ENCODE measurements at regions not wholly inside any gene's neighbourhood (a gene's known extent, or its start where the extent isn't known, plus 50 kb on each side); places are given as distances from the start of the nearest gene placed in this dataset.
A peak's percentile ranks its signal among the peaks of the same experiment; 100 is the strongest.

DNA sequence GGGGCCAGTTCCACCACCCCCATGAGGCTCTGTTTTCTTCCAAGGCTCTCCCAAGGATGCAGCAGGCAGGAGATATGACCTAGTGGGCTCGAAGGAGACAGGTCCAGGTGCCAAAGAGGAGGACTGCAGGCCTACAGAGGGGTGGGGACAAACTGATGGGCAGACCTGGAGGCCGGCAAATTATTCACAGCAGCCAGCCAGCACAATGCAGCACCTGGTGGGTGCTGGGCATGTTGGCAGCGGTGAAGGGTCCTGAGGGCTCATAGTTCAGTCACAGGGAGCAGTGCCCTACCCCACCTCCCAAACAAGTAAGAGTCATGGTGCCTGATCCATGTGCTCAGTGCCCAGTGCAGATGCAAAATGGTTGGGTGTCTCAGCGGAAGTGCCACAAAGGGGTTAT is 171.7 kb downstream of the ABHD5 start:
- Histone ChIP-seq H3K27ac (no peak overlapping the region), H3K4me1 (no peaks in the 10 kb centered on the region), H3K36me3 (no peaks in the 10 kb centered on the region), H3K4me3 (no peak overlapping the region), H3K9me3 (no peaks in the 10 kb centered on the region), H3K27me3 (no peaks in the 10 kb centered on the region)
- peak; percentile 52 to 70 for DNase-seq (ENCODE audit: extremely low spot score in 2 of 2)
- no peak for TF ChIP-seq POLR2AphosphoS5 (IDR thresholded peaks at IDR 0.05; ENCODE audit: insufficient read depth in 1 of 2, low read depth in 1 of 2)
- no peak for TF ChIP-seq POLR2A (IDR thresholded peaks at IDR 0.05)
- TF ChIP-seq, protein P1, sequence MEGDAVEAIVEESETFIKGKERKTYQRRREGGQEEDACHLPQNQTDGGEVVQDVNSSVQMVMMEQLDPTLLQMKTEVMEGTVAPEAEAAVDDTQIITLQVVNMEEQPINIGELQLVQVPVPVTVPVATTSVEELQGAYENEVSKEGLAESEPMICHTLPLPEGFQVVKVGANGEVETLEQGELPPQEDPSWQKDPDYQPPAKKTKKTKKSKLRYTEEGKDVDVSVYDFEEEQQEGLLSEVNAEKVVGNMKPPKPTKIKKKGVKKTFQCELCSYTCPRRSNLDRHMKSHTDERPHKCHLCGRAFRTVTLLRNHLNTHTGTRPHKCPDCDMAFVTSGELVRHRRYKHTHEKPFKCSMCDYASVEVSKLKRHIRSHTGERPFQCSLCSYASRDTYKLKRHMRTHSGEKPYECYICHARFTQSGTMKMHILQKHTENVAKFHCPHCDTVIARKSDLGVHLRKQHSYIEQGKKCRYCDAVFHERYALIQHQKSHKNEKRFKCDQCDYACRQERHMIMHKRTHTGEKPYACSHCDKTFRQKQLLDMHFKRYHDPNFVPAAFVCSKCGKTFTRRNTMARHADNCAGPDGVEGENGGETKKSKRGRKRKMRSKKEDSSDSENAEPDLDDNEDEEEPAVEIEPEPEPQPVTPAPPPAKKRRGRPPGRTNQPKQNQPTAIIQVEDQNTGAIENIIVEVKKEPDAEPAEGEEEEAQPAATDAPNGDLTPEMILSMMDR (IDR thresholded peaks at IDR 0.05) = no peak
- intact Hi-C loops (cut with DNase I) = no loop called here

DNA sequence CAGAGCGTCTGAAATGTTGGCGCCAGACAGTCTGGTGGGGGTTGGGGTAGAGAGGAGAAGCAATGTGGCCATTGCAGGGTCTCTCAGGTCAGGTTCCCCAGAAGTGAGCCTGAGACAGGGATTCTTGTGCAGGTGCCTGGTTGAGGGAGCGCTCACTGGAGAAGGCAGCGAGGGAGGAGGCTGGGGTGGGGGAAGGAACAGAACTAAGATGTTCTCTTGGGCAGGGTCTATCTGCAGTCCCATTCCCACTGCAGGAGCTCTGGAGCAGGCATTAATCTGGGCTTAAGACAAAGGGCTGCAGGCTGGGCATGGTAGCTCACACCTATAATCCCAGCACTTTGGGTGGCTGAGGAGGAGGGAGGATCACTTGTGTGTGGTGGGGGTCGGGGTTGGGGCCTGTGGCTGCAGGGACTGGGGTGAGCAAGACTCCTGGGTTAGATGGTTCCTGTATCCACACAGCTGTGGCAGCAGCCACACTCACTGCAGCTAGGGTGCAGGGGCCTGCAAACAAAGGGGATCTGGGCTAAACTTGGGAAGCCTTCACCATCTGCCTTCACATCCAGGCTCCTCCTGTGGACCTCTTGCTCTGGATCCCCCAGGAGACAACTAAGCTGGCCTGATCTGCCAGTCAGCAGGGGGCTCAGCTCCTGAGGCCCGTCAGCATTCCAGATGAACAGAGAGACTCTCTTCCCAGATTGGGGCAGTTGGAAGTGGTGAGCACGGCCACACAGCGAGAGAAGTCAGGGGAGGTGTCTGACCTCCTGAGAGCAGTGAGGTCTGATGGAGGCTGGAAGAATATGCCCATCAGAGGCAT is 172.5 kb downstream of the ABHD5 start:
- Histone ChIP-seq H3K27me3 (no peaks in the 10 kb centered on the region), H3K9me3 (no peaks in the 10 kb centered on the region), H3K36me3 (no peaks in the 10 kb centered on the region), H3K27ac (no peak overlapping the region), H3K4me3 (no peak overlapping the region), H3K4me1 (no peaks in the 10 kb centered on the region)
- DNase-seq (ENCODE audit: extremely low spot score in 2 of 2) = peak; percentile 56 to 72
- intact Hi-C loops (cut with DNase I) = no loop called here
- TF ChIP-seq POLR2AphosphoS5 (IDR thresholded peaks at IDR 0.05; ENCODE audit: insufficient read depth in 1 of 2, low read depth in 1 of 2) (no peak), POLR2A (IDR thresholded peaks at IDR 0.05) (no peak)
- TF ChIP-seq, protein P1 (IDR thresholded peaks at IDR 0.05) = no peak

DNA sequence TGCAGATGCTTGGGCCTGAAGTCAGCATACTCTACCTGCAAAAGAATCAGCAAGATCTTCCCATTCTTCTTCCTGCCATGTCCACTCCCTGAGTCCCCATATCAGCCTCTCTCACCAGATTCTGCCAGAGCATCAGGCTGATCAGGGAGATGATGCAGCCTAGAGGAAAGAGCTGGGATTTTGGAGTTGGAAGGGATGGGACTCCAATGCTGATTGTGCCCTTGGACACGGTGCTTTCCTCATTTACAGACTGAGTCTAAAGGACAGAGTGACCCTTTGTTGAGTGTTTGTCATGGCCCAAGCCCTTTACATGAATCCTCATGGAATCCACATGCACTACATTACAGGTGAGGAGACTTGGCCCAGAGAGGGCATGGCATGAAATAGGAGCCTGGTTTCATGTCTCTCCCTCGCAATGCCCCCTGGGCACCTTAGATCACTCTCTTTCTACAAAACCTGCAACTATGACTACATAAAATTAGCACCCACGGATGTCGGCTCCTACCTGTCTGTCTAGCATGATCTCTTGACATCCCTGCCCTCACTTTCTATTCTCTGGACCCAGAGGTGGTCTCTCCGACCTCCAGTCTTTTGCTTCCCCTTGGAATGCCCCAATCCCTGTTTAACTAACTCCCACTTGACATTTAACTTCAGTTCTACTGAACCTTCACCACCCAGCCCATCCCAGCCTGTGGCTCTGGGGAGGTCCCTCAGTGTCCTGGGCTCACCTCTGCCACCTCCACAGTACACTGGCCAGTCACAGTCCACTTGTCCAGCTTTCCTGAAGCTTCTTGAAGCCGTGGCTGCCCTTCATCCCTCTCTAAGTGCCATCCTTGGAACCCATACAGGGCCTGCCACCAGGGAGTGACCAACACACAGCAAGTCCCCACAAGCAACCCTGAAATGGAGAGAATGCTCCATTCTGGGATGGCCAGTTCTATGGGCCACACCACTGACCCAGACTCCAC is 173.5 kb downstream of the ABHD5 start:
- TF ChIP-seq POLR2AphosphoS5 (IDR thresholded peaks at IDR 0.05; ENCODE audit: insufficient read depth in 1 of 2, low read depth in 1 of 2) = no peak
- no peak for TF ChIP-seq POLR2A (IDR thresholded peaks at IDR 0.05)
- TF ChIP-seq, protein P1 (IDR thresholded peaks at IDR 0.05) = no peak
- peak; percentile 70 to 91 for DNase-seq (ENCODE audit: extremely low spot score in 2 of 2)
- no peak overlapping the region for H3K4me3 ChIP-seq
- intact Hi-C loops (cut with DNase I) = no loop called here
- H3K4me1 ChIP-seq = no peaks in the 10 kb centered on the region
- H3K27ac ChIP-seq = no peak overlapping the region
- H3K27me3 ChIP-seq = no peaks in the 10 kb centered on the region
- H3K9me3 ChIP-seq = no peaks in the 10 kb centered on the region
- no peaks in the 10 kb centered on the region for H3K36me3 ChIP-seq

DNA sequence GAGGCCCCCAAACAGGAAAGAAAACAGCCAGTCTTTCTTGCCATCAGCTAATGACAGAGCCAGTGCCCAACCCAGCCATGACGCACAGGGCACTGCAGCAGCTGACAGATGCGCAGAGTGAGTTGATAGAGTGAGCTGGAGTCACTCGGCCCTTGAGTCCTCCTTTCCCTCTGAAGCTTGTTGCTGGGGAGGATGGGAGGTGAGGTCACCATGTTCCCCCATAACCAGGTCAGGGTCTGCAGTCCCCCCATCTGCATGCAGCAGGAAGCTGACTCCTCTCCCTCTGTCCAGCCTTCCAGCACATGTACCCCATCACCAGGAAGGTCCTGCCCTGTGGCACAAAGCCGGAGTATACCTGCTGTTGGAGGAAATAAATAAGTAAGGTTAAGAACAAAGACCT is 174.6 kb downstream of the ABHD5 start:
- H3K27ac ChIP-seq = no peak overlapping the region
- H3K36me3 ChIP-seq = no peaks in the 10 kb centered on the region
- H3K27me3 ChIP-seq = no peaks in the 10 kb centered on the region
- DNase-seq (ENCODE audit: extremely low spot score in 2 of 2) = peak; percentile 82 to 91
- H3K9me3 ChIP-seq = no peaks in the 10 kb centered on the region
- intact Hi-C loops (cut with DNase I) = no loop called here
- TF ChIP-seq POLR2AphosphoS5 (IDR thresholded peaks at IDR 0.05; ENCODE audit: insufficient read depth in 1 of 2, low read depth in 1 of 2) = no peak
- TF ChIP-seq, protein P1 (IDR thresholded peaks at IDR 0.05) = no peak
- TF ChIP-seq POLR2A (IDR thresholded peaks at IDR 0.05) = no peak
- H3K4me1 ChIP-seq = no peaks in the 10 kb centered on the region
- no peak overlapping the region for H3K4me3 ChIP-seq

Data from vagina (tissue), 2 donors.